Cardiac fibroblast (primary cell): ENCODE measurements at regions not wholly inside any gene's neighbourhood (a gene's known extent, or its start where the extent isn't known, plus 50 kb on each side); places are given as distances from the start of the nearest gene placed in this dataset.
"Not testable (repeated sequence)": the region's sequence is repeated elsewhere in the genome, so short reads cannot be mapped to it uniquely, and the experiment has no call there.

Experiments used
- DNase-seq, 2 donors: peaks; one replicate each; pipeline versions ENCODE4 v3.0.0 to v3.0.0-alpha.2; 2010; ENCODE audit warnings: low read depth in 2 of 2
- H3K4me3 ChIP-seq, 2 donors: replicated peaks in 1 of 2; 1 replicate in 1 of 2; 2 replicates in 1 of 2; pipeline ENCODE4 v1.5.1; 2011; ENCODE audit warnings: low read depth in 2 of 2, low read length in 2 of 2, mild to moderate bottlenecking in 2 of 2, moderate library complexity in 1 of 2
- TF ChIP-seq, protein P1 (sequence below): IDR thresholded peaks from one replicate; pipeline ENCODE4 v1.5.1; 2011; ENCODE audit warnings: low read depth, mild to moderate bottlenecking, low read length, inconsistent platforms

- H3K4me3 ChIP-seq = no peak overlapping the region
- no peak for DNase-seq
- TF ChIP-seq, protein P1, sequence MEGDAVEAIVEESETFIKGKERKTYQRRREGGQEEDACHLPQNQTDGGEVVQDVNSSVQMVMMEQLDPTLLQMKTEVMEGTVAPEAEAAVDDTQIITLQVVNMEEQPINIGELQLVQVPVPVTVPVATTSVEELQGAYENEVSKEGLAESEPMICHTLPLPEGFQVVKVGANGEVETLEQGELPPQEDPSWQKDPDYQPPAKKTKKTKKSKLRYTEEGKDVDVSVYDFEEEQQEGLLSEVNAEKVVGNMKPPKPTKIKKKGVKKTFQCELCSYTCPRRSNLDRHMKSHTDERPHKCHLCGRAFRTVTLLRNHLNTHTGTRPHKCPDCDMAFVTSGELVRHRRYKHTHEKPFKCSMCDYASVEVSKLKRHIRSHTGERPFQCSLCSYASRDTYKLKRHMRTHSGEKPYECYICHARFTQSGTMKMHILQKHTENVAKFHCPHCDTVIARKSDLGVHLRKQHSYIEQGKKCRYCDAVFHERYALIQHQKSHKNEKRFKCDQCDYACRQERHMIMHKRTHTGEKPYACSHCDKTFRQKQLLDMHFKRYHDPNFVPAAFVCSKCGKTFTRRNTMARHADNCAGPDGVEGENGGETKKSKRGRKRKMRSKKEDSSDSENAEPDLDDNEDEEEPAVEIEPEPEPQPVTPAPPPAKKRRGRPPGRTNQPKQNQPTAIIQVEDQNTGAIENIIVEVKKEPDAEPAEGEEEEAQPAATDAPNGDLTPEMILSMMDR = no peak
Observed at GRCh38 chr21:20169812-20170576, 828.2 kb upstream of the NCAM2 start.

GRCh38 chr21:20186186-20186585 is 812.0 kb upstream of the NCAM2 start:
- DNase-seq = no peak
- TF ChIP-seq, protein P1 = no peak
- no peak overlapping the region for H3K4me3 ChIP-seq

DNA sequence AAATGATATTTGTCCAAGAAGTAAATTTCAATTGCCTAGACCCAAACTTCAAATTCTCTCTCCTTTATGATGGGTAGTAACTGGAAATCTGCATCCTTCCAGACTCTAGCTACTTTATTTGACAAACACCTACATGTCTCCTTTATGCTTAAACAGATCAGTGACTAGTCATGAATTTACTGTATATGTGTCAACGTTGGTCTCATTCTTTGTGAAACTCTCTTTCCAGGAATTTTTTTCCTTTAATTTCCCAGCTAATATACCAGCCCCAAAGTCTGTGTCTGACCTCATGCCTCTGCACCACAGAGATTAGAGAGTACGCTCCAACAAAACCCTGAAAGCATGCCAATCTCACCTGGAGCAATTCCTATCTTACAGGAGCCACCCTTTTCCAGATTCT is 811.2 kb upstream of the NCAM2 start:
- TF ChIP-seq, protein P1 = no peak
- no peak for DNase-seq
- no peak overlapping the region for H3K4me3 ChIP-seq

- H3K4me3 ChIP-seq, DNase-seq: not testable (repeated sequence)
Observed at GRCh38 chr21:20201323-20201722, 796.9 kb upstream of the NCAM2 start.

- H3K4me3 ChIP-seq = no peak overlapping the region
- DNase-seq = no peak
Observed at GRCh38 chr21:20207335-20207734, 790.9 kb upstream of the NCAM2 start.

GRCh38 chr21:20215959-20216358 is 782.2 kb upstream of the NCAM2 start:
- H3K4me3 ChIP-seq = no peak overlapping the region
- TF ChIP-seq, protein P1 = no peak
- DNase-seq = no peak

More at GRCh38 chr21:20207335-20207734, 790.9 kb upstream of the NCAM2 start:
- TF ChIP-seq, protein P1 = no peak

- H3K4me3 ChIP-seq = no peak overlapping the region
- DNase-seq = no peak
- TF ChIP-seq, protein P1 = no peak
Observed at GRCh38 chr21:20220586-20220985, 777.6 kb upstream of the NCAM2 start.

DNA sequence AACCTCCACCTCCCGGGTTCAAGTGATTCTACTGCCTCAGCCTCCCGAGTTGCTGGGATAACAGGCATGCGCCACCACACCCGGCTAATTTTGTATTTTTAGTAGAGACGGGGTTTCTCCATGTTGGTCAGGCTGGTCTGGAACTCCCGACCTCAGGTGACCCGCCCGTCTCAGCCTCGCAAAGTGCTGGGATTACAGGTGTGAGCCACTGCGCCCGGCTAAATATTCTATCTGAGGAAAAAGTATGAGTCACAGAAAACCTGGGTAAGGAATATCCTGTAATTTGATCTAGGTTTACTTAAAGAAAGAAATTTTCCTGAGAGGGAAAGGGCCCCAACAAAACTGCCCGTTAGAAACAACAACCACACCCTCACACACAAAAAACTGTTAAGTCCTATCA is 776.2 kb upstream of the NCAM2 start:
- not testable (repeated sequence) for DNase-seq, H3K4me3 ChIP-seq

GRCh38 chr21:20236649-20237048 is 761.6 kb upstream of the NCAM2 start:
- not testable (repeated sequence) for H3K4me3 ChIP-seq

More at GRCh38 chr21:20236649-20237048, 761.6 kb upstream of the NCAM2 start:
- DNase-seq = not testable (repeated sequence)
